GM18519 (cell line): ENCODE measurements at regions not wholly inside any gene's neighbourhood (a gene's known extent, or its start where the extent isn't known, plus 50 kb on each side); places are given as distances from the start of the nearest gene placed in this dataset.
"Not testable (repeated sequence)": the region's sequence is repeated elsewhere in the genome, so short reads cannot be mapped to it uniquely, and the experiment has no call there.

Source experiments
- ATAC-seq: cut with Tn5 transposase; IDR thresholded peaks from one replicate; pipeline ENCODE4 v1.9.1; 2021; ENCODE audit warnings: mild to moderate bottlenecking, moderate library complexity; ENCODE audit not compliant: unreplicated experiment, low FRiP score

- ATAC-seq = no peak
Observed at GRCh38 chr5:104942735-104943134, 1380.1 kb upstream of the NUDT12 start.

GRCh38 chr5:104941030-104941645, 1378.5 kb upstream of the NUDT12 start:
- no peak for ATAC-seq

GRCh38 chr5:104937598-104937997, 1375.0 kb upstream of the NUDT12 start:
- ATAC-seq = no peak

GRCh38 chr5:104932431-104932830, 1369.8 kb upstream of the NUDT12 start:
- ATAC-seq = no peak

GRCh38 chr5:104928906-104929520, 1366.4 kb upstream of the NUDT12 start:
- no peak for ATAC-seq

GRCh38 chr5:104915226-104915625, 1352.6 kb upstream of the NUDT12 start:
- no peak for ATAC-seq

GRCh38 chr5:104914536-104915070, 1352.0 kb upstream of the NUDT12 start:
- no peak for ATAC-seq

- ATAC-seq = no peak
Observed at GRCh38 chr5:104913841-104914281, 1351.3 kb upstream of the NUDT12 start.

GRCh38 chr5:104909803-104910202, 1347.2 kb upstream of the NUDT12 start:
- ATAC-seq = no peak

- no peak for ATAC-seq
Observed at GRCh38 chr5:104904561-104904960, 1342.0 kb upstream of the NUDT12 start.

GRCh38 chr5:104903941-104904340, 1341.4 kb upstream of the NUDT12 start:
- ATAC-seq = no peak

GRCh38 chr5:104891596-104891995, 1329.0 kb upstream of the NUDT12 start:
- ATAC-seq = no peak

GRCh38 chr5:104890767-104891166, 1328.2 kb upstream of the NUDT12 start:
- ATAC-seq = no peak

GRCh38 chr5:104859437-104859836, 1296.8 kb upstream of the NUDT12 start:
- ATAC-seq = no peak

- ATAC-seq = not testable (repeated sequence)
Observed at GRCh38 chr5:104852099-104852498, 1289.5 kb upstream of the NUDT12 start.

GRCh38 chr5:104845541-104845940, 1283.0 kb upstream of the NUDT12 start:
- no peak for ATAC-seq

GRCh38 chr5:104843822-104844221, 1281.2 kb upstream of the NUDT12 start:
- no peak for ATAC-seq

GRCh38 chr5:104840284-104840683, 1277.7 kb upstream of the NUDT12 start:
- no peak for ATAC-seq

GRCh38 chr5:104831515-104831914, 1268.9 kb upstream of the NUDT12 start:
- ATAC-seq = not testable (repeated sequence)

- ATAC-seq = no peak
Observed at GRCh38 chr5:104821606-104822005, 1259.0 kb upstream of the NUDT12 start.

GRCh38 chr5:104817127-104817526, 1254.5 kb upstream of the NUDT12 start:
- no peak for ATAC-seq

- ATAC-seq = no peak
Observed at GRCh38 chr5:104815212-104815611, 1252.6 kb upstream of the NUDT12 start.
